EH (cell line): ENCODE measurements at regions not wholly inside any gene's neighbourhood (a gene's known extent, or its start where the extent isn't known, plus 50 kb on each side); places are given as distances from the start of the nearest gene placed in this dataset.

Experiments used
- DNase-seq: peaks from one replicate; pipeline ENCODE4 v3.0.0-alpha.2; 2015; ENCODE audit warnings: low read depth

- no peak for DNase-seq
These were observed 144.0 kb upstream of the RET start for GRCh38 chr10:42932735-42933447.

DNA sequence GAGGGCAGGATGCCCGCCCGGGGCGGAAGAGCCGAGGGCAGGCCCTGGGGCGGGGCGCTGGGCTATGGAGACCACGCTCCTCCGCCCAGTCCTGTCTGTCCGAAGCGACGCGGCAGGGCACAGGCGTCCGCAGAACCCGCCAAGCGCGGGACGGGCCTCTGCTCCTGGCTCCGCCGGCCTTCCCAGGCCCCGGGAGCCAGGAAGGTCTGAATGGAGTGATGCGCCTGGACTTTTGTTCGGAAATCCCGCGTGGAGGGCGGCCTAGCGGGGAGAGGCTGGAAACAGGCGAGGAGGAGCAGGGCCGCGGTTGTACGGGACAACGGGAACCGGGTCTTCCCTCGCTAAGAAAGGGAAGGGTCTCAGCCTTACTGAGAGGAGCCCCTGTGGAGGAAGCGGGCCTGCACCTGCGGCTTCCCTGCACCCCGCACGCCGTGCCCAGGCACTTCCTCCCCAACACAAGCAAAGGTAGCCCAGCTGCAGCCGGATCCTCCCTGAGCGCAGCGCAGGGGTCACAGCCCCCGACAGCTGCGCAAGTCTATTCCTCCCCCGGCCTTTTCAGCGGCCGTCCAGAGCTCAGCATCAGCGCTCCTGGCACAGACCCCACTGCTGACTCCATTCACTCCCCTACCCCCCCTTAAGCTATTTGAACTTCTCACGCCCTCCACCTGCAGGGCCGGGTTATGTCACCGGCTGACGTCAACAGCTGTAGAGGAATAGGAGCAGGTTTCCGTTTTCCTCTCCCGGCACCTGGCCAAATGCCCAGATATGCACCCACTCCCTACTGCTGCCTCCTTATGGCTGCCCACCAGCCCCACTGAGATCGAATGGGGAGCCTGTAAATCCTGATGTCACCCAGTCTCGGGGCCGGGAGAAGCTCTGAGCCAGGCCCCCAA lies 143.2 kb upstream of the RET start:
- DNase-seq: no peak

- no peak for DNase-seq
These were observed 142.5 kb upstream of the RET start for GRCh38 chr10:42934351-42934811.

- DNase-seq: no peak
These were observed 142.0 kb upstream of the RET start for GRCh38 chr10:42934842-42935241.

DNA sequence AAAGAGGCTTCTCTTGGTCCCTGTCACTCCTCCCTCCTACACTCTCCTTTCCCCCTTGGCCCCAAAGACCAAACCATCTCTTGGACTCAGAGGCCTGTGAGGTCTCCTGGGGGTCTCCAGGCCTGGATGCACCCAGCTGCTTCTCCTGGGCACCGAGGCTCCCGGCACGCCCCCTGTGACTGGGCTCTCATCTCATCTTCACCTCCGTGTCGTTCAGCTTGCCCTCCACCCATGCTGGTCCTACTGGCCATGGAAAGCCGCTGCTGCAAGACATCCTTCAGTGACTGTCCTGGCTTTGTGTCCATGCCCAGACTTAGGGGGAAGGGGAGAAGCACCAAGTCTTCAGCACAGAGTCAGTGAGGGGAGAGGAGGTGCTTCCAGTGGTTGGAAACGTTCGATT lies 141.4 kb upstream of the RET start:
- no peak for DNase-seq

GRCh38 chr10:42936580-42936979 lies 140.3 kb upstream of the RET start:
- DNase-seq: no peak

- DNase-seq: no peak
These were observed 139.8 kb upstream of the RET start for GRCh38 chr10:42937048-42937447.

GRCh38 chr10:42937649-42938180 lies 139.2 kb upstream of the RET start:
- no peak for DNase-seq

- no peak for DNase-seq
These were observed 138.5 kb upstream of the RET start for GRCh38 chr10:42938351-42938750.

DNA sequence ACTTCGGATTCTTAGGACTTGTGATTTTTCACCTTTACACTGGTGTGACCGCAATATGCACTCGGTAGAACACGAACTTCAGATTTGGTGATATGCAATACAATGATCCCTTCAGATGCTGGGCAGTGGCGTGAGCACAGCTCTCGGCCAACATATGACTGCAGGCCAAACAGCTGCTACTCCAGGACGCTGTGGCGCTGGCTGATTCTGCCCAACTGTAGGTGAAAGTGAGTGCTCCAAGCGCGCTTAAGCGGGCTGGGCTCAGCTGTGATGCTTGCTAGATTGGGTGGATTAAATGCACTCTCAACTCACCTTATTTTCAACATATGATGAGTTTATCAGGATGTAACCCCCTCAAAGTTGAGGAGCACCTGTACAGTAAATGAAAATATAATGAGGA lies 137.6 kb upstream of the RET start:
- DNase-seq: no peak

- DNase-seq: no peak
These were observed 137.0 kb upstream of the RET start for GRCh38 chr10:42939685-42940366.

DNA sequence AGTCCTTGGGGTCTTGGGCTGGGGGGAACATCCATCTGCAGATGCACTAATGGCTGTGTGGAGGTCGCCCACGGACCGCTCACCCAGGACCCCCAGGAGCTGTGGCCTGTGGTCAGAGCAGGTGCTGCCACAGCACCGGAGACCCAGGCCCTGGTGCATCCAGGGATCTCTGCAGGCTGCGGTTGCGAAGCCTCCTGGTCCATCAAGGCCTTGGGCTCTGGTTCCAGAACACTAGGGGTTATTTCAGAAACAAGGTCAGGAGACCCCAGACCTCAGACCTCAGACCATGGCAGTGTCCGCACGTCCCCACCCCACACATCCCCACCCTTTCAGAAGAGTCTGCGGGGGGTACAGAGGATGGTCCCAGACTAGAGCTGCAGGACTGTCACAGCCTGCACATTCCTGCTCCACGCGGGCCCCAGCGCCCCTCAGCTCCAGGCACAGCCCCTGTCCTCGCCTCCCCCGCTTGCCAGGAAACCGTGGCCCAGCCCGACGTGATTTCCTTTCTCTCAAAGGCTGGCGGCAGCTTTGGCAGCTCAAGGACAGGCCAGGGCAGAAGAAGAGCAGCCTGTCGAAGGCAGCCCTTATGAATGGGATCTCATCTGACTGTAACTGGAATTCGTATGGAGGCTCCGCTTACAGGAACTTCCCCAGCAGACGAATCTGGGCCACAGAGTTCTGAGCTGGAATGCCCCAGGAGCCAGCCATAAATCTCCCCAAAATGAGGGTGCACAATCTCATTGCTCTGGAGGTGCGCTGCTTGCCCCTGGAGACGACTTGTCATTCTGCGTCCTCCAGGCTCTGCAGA lies 136.2 kb upstream of the RET start:
- DNase-seq: no peak

DNA sequence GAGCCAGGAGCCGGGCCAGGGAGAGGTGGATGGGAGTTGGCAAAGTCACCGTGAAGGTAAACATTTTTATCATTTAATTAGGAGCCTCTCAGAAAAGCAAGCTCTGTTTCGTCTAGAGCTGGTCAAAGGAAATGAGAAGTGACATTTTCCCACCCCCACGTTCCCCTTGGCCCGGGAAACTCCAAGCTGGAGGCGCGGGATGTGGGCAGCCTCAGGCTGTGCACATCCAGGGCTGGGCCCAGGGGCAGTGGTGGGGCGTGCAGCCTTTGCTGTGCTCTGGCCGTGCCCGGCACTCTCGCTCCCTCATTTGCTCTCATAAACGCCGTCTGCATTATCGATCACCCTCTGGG lies 135.6 kb upstream of the RET start:
- no peak for DNase-seq

GRCh38 chr10:42941790-42942189 lies 135.1 kb upstream of the RET start:
- no peak for DNase-seq

- DNase-seq: no peak
These were observed 134.5 kb upstream of the RET start for GRCh38 chr10:42942279-42942950.

DNA sequence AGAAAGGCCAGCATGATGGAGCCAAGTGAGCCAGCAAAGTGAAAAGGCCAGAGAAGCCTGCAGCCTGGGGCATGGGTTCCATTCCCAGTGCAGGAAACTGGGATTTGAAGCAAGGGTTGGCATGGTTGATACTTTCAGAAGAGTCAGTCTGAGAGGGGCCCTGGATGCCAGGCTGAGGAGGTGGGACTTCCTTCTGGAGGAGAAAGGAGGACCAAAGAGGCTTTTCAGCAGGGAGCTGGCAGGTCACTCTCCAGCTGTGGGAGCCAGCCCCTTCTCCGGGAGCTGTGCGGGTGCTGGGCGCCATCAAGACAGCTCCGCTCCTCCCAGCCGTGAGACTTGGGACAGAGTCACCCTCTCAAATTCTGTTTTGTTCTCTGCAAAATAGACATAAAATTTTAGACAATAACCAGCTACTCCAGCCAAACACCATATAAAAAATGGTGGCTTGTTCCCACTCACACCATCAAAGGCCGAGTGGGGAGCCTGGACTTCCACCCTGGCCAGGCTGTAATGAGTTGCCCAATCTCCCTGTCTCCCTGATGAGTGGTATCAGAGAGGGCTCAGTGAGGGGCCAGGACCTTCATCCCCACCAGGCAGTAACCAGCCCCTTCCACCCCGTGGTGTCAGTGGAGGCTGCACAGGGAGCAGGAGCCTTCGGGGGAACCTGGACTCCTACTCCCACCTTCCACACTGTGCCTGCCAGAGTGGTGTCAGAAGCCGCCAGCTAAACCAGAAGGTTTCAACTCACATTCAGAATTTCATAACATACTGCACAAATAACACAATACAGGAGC lies 133.6 kb upstream of the RET start:
- DNase-seq: no peak

- no peak for DNase-seq
These were observed 128.8 kb upstream of the RET start for GRCh38 chr10:42948040-42948439.

DNA sequence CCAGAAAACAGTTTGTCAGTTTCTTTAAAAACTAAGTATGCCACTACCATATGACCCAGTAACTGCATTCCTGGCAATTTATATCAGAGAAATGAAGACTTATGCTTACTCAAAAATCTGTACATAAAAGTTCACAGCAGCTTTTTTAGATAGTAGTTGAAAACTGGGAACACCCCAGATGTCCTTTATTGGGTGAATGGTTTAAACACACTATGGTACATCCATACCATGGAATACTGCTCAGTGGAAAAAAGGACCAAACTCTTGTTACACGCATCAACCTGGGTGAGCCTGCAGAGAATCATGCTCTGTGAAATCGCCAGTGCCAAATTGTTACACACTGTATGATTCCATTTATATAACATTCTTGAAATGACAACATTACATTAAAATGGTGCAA lies 127.6 kb upstream of the RET start:
- DNase-seq: no peak

GRCh38 chr10:42950606-42951485 lies 126.0 kb upstream of the RET start:
- DNase-seq: no peak
